ENCODE measurements at regions not wholly inside any gene's neighbourhood (a gene's known extent, or its start where the extent isn't known, plus 50 kb on each side); places are given as distances from the start of the nearest gene placed in this dataset.

DNA sequence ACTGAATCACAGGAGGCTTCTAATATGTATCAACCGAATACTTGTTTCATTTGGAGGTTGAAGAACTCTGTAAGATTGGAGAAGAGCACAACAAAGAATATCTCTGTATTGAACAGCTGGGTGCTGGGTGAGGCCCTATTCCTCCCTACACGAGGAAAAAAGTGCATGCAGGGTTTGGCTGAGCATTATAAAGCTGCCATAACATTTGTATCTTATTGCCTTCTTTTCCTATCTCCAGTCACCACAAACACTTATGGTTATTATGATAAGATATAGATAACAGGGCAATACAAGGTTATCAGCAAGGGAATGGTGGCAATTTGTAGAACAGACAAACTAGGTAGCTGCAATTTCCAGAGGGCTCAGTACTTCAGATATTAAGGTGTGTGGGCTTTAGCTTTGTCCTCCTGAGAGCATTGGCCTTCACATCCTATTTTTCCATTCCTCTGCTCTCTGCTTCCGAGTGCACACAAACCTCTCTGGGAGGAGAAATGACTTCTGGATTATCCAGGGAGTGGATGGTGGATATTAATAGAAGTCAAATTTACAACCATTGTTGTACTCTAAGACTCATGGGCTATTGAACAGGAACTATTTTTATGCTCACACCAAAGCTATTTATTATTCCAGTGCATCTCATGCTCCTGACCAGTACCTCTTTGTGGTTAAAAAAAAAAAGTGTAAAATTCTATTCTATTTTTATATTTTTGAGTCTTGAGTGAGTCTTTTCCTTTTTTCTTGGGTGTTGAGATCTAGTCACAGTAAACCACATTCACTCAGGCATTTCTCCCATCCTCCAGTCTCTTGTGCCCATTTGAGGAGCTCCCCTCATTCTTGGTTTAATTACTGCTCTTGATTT is 248.4 kb downstream of the ETAA1 start:
- Histone ChIP-seq H3K9me3 (ENCODE audit: severe bottlenecking) (peaks cover 13% of the 10 kb centered on the region), H3K4me3 (ENCODE audit: low read depth, low read length) (no peak overlapping the region), H3K27ac (no peak overlapping the region), H3K36me3 (no peaks in the 10 kb centered on the region), H3K27me3 (ENCODE audit: insufficient read depth, low read depth, severe bottlenecking) (peaks cover 89% of the 10 kb centered on the region)
- DNase-seq: no peak
- TF ChIP-seq, protein P1, sequence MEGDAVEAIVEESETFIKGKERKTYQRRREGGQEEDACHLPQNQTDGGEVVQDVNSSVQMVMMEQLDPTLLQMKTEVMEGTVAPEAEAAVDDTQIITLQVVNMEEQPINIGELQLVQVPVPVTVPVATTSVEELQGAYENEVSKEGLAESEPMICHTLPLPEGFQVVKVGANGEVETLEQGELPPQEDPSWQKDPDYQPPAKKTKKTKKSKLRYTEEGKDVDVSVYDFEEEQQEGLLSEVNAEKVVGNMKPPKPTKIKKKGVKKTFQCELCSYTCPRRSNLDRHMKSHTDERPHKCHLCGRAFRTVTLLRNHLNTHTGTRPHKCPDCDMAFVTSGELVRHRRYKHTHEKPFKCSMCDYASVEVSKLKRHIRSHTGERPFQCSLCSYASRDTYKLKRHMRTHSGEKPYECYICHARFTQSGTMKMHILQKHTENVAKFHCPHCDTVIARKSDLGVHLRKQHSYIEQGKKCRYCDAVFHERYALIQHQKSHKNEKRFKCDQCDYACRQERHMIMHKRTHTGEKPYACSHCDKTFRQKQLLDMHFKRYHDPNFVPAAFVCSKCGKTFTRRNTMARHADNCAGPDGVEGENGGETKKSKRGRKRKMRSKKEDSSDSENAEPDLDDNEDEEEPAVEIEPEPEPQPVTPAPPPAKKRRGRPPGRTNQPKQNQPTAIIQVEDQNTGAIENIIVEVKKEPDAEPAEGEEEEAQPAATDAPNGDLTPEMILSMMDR (IDR thresholded peaks at IDR 0.05; ENCODE audit: low read depth, low read length): no peak

DNA sequence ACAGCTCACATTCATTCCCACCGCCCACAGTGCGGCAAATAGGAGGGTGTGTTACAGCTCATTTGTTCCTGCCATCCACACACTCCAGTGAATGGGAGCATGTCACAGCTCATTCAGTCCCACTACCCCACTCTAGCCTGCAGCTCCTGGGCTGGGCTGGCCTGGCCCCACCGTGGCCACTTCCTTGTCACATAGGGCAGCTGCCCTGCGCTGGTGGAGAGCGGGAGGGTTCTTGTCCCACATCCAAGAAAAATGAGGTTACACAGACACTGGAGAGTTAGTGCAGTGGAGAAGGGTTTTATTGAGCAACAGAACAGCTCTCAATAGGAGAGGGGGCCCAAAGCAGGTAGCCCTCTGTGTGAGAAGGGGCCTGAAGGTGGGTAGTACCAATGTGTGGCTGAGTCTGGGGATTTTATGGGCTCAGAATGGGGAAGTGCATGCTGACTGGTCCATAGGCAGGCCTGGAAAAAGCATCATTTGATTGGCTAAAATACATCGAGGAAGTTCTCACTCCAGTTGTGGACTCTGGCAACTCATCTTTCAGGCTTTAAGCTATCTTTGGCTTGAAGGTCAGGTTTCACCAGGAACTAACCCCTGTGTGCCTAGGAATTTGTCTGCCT is 249.7 kb downstream of the ETAA1 start:
- TF ChIP-seq, protein P1 (IDR thresholded peaks at IDR 0.05; ENCODE audit: low read depth, low read length): no peak

GRCh38 chr2:67649331-67650261 is 252.5 kb downstream of the ETAA1 start:
- Histone ChIP-seq H3K27me3 (ENCODE audit: insufficient read depth, low read depth, severe bottlenecking) (peaks cover 73% of the 10 kb centered on the region), H3K27ac (no peak overlapping the region), H3K9me3 (ENCODE audit: severe bottlenecking) (peaks cover 13% of the 10 kb centered on the region), H3K4me3 (ENCODE audit: low read depth, low read length) (no peak overlapping the region), H3K36me3 (no peaks in the 10 kb centered on the region)
- no peak for DNase-seq
- TF ChIP-seq, protein P1 (IDR thresholded peaks at IDR 0.05; ENCODE audit: low read depth, low read length): no peak

More for the DNA sequence above, 249.7 kb downstream of the ETAA1 start:
- Histone ChIP-seq H3K36me3 (no peaks in the 10 kb centered on the region), H3K4me3 (ENCODE audit: low read depth, low read length) (no peak overlapping the region), H3K27me3 (ENCODE audit: insufficient read depth, low read depth, severe bottlenecking) (peaks cover 92% of the 10 kb centered on the region), H3K27ac (no peak overlapping the region), H3K9me3 (ENCODE audit: severe bottlenecking) (peaks cover 13% of the 10 kb centered on the region)
- DNase-seq: no peak

GRCh38 chr2:67650291-67651133 is 253.4 kb downstream of the ETAA1 start:
- Histone ChIP-seq H3K27me3 (ENCODE audit: insufficient read depth, low read depth, severe bottlenecking) (peaks cover 64% of the 10 kb centered on the region), H3K27ac (no peak overlapping the region), H3K36me3 (no peaks in the 10 kb centered on the region), H3K4me3 (ENCODE audit: low read depth, low read length) (no peak overlapping the region), H3K9me3 (ENCODE audit: severe bottlenecking) (peaks cover 13% of the 10 kb centered on the region)
- TF ChIP-seq, protein P1 (IDR thresholded peaks at IDR 0.05; ENCODE audit: low read depth, low read length): peak; percentile 38
- DNase-seq: peak; percentile 28

DNA sequence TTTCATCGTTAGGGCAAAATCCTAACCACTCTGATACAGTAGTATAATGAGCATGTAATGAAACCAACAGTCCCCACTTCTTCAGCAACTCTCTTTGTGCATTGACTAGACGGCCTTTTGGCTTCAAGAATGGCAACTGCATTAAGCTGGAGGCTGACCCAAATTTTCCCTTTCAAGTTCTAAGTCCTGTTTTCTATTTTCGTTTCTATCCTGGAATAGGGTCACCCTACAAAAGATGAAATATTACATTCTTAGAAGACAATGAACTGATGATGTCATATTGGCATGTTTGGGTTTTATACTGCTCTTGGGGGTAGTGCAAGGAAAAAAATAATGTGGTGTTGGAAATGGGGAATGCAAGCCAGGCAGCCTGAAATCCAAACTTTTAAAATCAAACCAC is 254.4 kb downstream of the ETAA1 start:
- Histone ChIP-seq H3K9me3 (ENCODE audit: severe bottlenecking) (peaks cover 8% of the 10 kb centered on the region), H3K27ac (no peak overlapping the region), H3K4me3 (ENCODE audit: low read depth, low read length) (no peak overlapping the region), H3K36me3 (no peaks in the 10 kb centered on the region), H3K27me3 (ENCODE audit: insufficient read depth, low read depth, severe bottlenecking) (peaks cover 55% of the 10 kb centered on the region)
- DNase-seq: no peak
- TF ChIP-seq, protein P1 (IDR thresholded peaks at IDR 0.05; ENCODE audit: low read depth, low read length): no peak
